ENCODE measurements at regions not wholly inside any gene's neighbourhood (a gene's known extent, or its start where the extent isn't known, plus 50 kb on each side); places are given as distances from the start of the nearest gene placed in this dataset.

GRCh38 chr2:17255071-17255470 is 263.2 kb downstream of the RAD51AP2 start:
- no peak overlapping the region for H2AK5ac ChIP-seq (ENCODE audit: low read length, severe bottlenecking)
- H3K4me1 ChIP-seq (ENCODE audit: control insufficient read depth, insufficient read depth, low read depth, low read length), result peaks cover 1% of the 10 kb centered on the region
- no peak for DNase-seq
- H3K23ac ChIP-seq (ENCODE audit: low read length in 2 of 2), result no peak overlapping the region
- no peaks in the 10 kb centered on the region for H3K36me3 ChIP-seq (ENCODE audit: control insufficient read depth in 1 of 2, insufficient read depth in 2 of 2, low read depth in 1 of 2, low read length in 2 of 2)
- no peak overlapping the region for H2BK5ac ChIP-seq (ENCODE audit: low read depth, low read length, poor library complexity, severe bottlenecking)
- H3K18ac ChIP-seq (ENCODE audit: low read depth in 1 of 2, low read length in 2 of 2), result no peak overlapping the region
- no peak overlapping the region for H2BK120ac ChIP-seq (ENCODE audit: low read depth, low read length)
- H3K14ac ChIP-seq (ENCODE audit: low read length in 2 of 2), result no peak overlapping the region
- no peak overlapping the region for H3K4ac ChIP-seq (ENCODE audit: low read depth in 1 of 2, low read length in 2 of 2)
- no peaks in the 10 kb centered on the region for H3K27me3 ChIP-seq (ENCODE audit: control insufficient read depth in 1 of 2, insufficient read depth in 1 of 2, low read length in 2 of 2)
- no peak overlapping the region for H3K4me3 ChIP-seq (ENCODE audit: insufficient read depth in 1 of 2, low read depth in 1 of 2, low read length in 2 of 2)
- no peak overlapping the region for H2AFZ ChIP-seq (ENCODE audit: low read depth, low read length)
- no peak overlapping the region for H4K8ac ChIP-seq (ENCODE audit: low read length)
- H2BK12ac ChIP-seq (ENCODE audit: low read length in 2 of 2), result no peak overlapping the region
- no peaks in the 10 kb centered on the region for H3K9me3 ChIP-seq (ENCODE audit: control insufficient read depth, low read length)
- 75% methylated on average over 1 of the region's 2 CpGs for WGBS
- no peaks in the 10 kb centered on the region for H3K79me1 ChIP-seq (replicated peaks; ENCODE audit: low read length, poor library complexity, severe bottlenecking)
- no peak overlapping the region for H2BK15ac ChIP-seq (ENCODE audit: low read depth, poor library complexity, severe bottlenecking)
- H3K27ac ChIP-seq (ENCODE audit: low read length, poor library complexity, severe bottlenecking), result no peak overlapping the region
- H4K91ac ChIP-seq (ENCODE audit: low read length), result no peak overlapping the region
- no peak overlapping the region for H3K4me2 ChIP-seq (ENCODE audit: low read length, poor library complexity, severe bottlenecking)
- H3K9ac ChIP-seq (ENCODE audit: low read length), result no peak overlapping the region

GRCh38 chr2:17254421-17254820 is 263.8 kb downstream of the RAD51AP2 start:
- Histone ChIP-seq H3K36me3 (ENCODE audit: control insufficient read depth in 1 of 2, insufficient read depth in 2 of 2, low read depth in 1 of 2, low read length in 2 of 2) (no peaks in the 10 kb centered on the region), H2AK5ac (ENCODE audit: low read length, severe bottlenecking) (no peak overlapping the region), H4K8ac (ENCODE audit: low read length) (no peak overlapping the region), H3K4me2 (ENCODE audit: low read length, poor library complexity, severe bottlenecking) (no peak overlapping the region), H4K91ac (ENCODE audit: low read length) (no peak overlapping the region), H3K27ac (ENCODE audit: low read length, poor library complexity, severe bottlenecking) (no peak overlapping the region), H3K4me3 (ENCODE audit: insufficient read depth in 1 of 2, low read depth in 1 of 2, low read length in 2 of 2) (no peak overlapping the region), H2BK15ac (ENCODE audit: low read depth, poor library complexity, severe bottlenecking) (no peak overlapping the region), H3K23ac (ENCODE audit: low read length in 2 of 2) (no peak overlapping the region), H3K9ac (ENCODE audit: low read length) (no peak overlapping the region), H2AFZ (ENCODE audit: low read depth, low read length) (no peak overlapping the region), H3K4me1 (ENCODE audit: control insufficient read depth, insufficient read depth, low read depth, low read length) (peaks cover 1% of the 10 kb centered on the region), H3K79me1 (replicated peaks; ENCODE audit: low read length, poor library complexity, severe bottlenecking) (no peaks in the 10 kb centered on the region), H2BK120ac (ENCODE audit: low read depth, low read length) (no peak overlapping the region), H3K4ac (ENCODE audit: low read depth in 1 of 2, low read length in 2 of 2) (no peak overlapping the region), H2BK5ac (ENCODE audit: low read depth, low read length, poor library complexity, severe bottlenecking) (no peak overlapping the region), H3K27me3 (ENCODE audit: control insufficient read depth in 1 of 2, insufficient read depth in 1 of 2, low read length in 2 of 2) (no peaks in the 10 kb centered on the region), H3K14ac (ENCODE audit: low read length in 2 of 2) (no peak overlapping the region), H2BK12ac (ENCODE audit: low read length in 2 of 2) (no peak overlapping the region), H3K9me3 (ENCODE audit: control insufficient read depth, low read length) (no peaks in the 10 kb centered on the region), H3K18ac (ENCODE audit: low read depth in 1 of 2, low read length in 2 of 2) (no peak overlapping the region)
- no peak for DNase-seq
- WGBS, result 60% methylated on average over 2 of the region's 2 CpGs

- Histone ChIP-seq H4K8ac (ENCODE audit: low read length) (no peak overlapping the region), H3K79me1 (replicated peaks; ENCODE audit: low read length, poor library complexity, severe bottlenecking) (no peaks in the 10 kb centered on the region), H2AK5ac (ENCODE audit: low read length, severe bottlenecking) (no peak overlapping the region), H3K18ac (ENCODE audit: low read depth in 1 of 2, low read length in 2 of 2) (no peak overlapping the region), H3K4me1 (ENCODE audit: control insufficient read depth, insufficient read depth, low read depth, low read length) (peaks cover 1% of the 10 kb centered on the region), H3K27me3 (ENCODE audit: control insufficient read depth in 1 of 2, insufficient read depth in 1 of 2, low read length in 2 of 2) (no peaks in the 10 kb centered on the region), H4K91ac (ENCODE audit: low read length) (no peak overlapping the region), H3K14ac (ENCODE audit: low read length in 2 of 2) (no peak overlapping the region), H2BK12ac (ENCODE audit: low read length in 2 of 2) (no peak overlapping the region), H2BK15ac (ENCODE audit: low read depth, poor library complexity, severe bottlenecking) (no peak overlapping the region), H3K23ac (ENCODE audit: low read length in 2 of 2) (no peak overlapping the region), H2AFZ (ENCODE audit: low read depth, low read length) (no peak overlapping the region), H3K4me3 (ENCODE audit: insufficient read depth in 1 of 2, low read depth in 1 of 2, low read length in 2 of 2) (no peak overlapping the region), H3K27ac (ENCODE audit: low read length, poor library complexity, severe bottlenecking) (no peak overlapping the region), H3K4ac (ENCODE audit: low read depth in 1 of 2, low read length in 2 of 2) (no peak overlapping the region), H3K4me2 (ENCODE audit: low read length, poor library complexity, severe bottlenecking) (no peak overlapping the region), H2BK120ac (ENCODE audit: low read depth, low read length) (no peak overlapping the region), H2BK5ac (ENCODE audit: low read depth, low read length, poor library complexity, severe bottlenecking) (no peak overlapping the region), H3K9me3 (ENCODE audit: control insufficient read depth, low read length) (no peaks in the 10 kb centered on the region), H3K36me3 (ENCODE audit: control insufficient read depth in 1 of 2, insufficient read depth in 2 of 2, low read depth in 1 of 2, low read length in 2 of 2) (no peaks in the 10 kb centered on the region), H3K9ac (ENCODE audit: low read length) (no peak overlapping the region)
- no peak for DNase-seq
- WGBS, result 89% methylated on average over 4 of the region's 4 CpGs
Measured at GRCh38 chr2:17252258-17252657, 266.0 kb downstream of the RAD51AP2 start.

GRCh38 chr2:17251171-17251570 is 267.1 kb downstream of the RAD51AP2 start:
- WGBS, result 74% methylated on average over 5 of the region's 5 CpGs
- no peaks in the 10 kb centered on the region for H3K79me1 ChIP-seq (replicated peaks; ENCODE audit: low read length, poor library complexity, severe bottlenecking)
- no peak overlapping the region for H2BK5ac ChIP-seq (ENCODE audit: low read depth, low read length, poor library complexity, severe bottlenecking)
- H2BK12ac ChIP-seq (ENCODE audit: low read length in 2 of 2), result no peak overlapping the region
- DNase-seq, result no peak
- H3K36me3 ChIP-seq (ENCODE audit: control insufficient read depth in 1 of 2, insufficient read depth in 2 of 2, low read depth in 1 of 2, low read length in 2 of 2), result no peaks in the 10 kb centered on the region
- no peak overlapping the region for H2AK5ac ChIP-seq (ENCODE audit: low read length, severe bottlenecking)
- H3K9me3 ChIP-seq (ENCODE audit: control insufficient read depth, low read length), result no peaks in the 10 kb centered on the region
- no peak overlapping the region for H2BK120ac ChIP-seq (ENCODE audit: low read depth, low read length)
- H3K4me3 ChIP-seq (ENCODE audit: insufficient read depth in 1 of 2, low read depth in 1 of 2, low read length in 2 of 2), result no peak overlapping the region
- no peak overlapping the region for H3K14ac ChIP-seq (ENCODE audit: low read length in 2 of 2)
- no peak overlapping the region for H4K8ac ChIP-seq (ENCODE audit: low read length)
- H3K4me2 ChIP-seq (ENCODE audit: low read length, poor library complexity, severe bottlenecking), result no peak overlapping the region
- no peak overlapping the region for H2AFZ ChIP-seq (ENCODE audit: low read depth, low read length)
- no peak overlapping the region for H3K23ac ChIP-seq (ENCODE audit: low read length in 2 of 2)
- no peak overlapping the region for H3K18ac ChIP-seq (ENCODE audit: low read depth in 1 of 2, low read length in 2 of 2)
- no peak overlapping the region for H3K27ac ChIP-seq (ENCODE audit: low read length, poor library complexity, severe bottlenecking)
- no peak overlapping the region for H3K9ac ChIP-seq (ENCODE audit: low read length)
- no peaks in the 10 kb centered on the region for H3K4me1 ChIP-seq (ENCODE audit: control insufficient read depth, insufficient read depth, low read depth, low read length)
- H2BK15ac ChIP-seq (ENCODE audit: low read depth, poor library complexity, severe bottlenecking), result no peak overlapping the region
- no peak overlapping the region for H3K4ac ChIP-seq (ENCODE audit: low read depth in 1 of 2, low read length in 2 of 2)
- no peaks in the 10 kb centered on the region for H3K27me3 ChIP-seq (ENCODE audit: control insufficient read depth in 1 of 2, insufficient read depth in 1 of 2, low read length in 2 of 2)
- no peak overlapping the region for H4K91ac ChIP-seq (ENCODE audit: low read length)

Data from mesenchymal stem cell (in vitro differentiated cells and primary cell).